DMS53 treated with DMSO at 0.1 percent for 48 hours (cell line): ENCODE measurements at regions not wholly inside any gene's neighbourhood (a gene's known extent, or its start where the extent isn't known, plus 50 kb on each side); places are given as distances from the start of the nearest gene placed in this dataset.

Experiments used
- DNase-seq: peaks from one replicate; lab custom pipeline; 2025; ENCODE audit not compliant: unreplicated experiment; lab: John Stamatoyannopoulos, UW

DNA sequence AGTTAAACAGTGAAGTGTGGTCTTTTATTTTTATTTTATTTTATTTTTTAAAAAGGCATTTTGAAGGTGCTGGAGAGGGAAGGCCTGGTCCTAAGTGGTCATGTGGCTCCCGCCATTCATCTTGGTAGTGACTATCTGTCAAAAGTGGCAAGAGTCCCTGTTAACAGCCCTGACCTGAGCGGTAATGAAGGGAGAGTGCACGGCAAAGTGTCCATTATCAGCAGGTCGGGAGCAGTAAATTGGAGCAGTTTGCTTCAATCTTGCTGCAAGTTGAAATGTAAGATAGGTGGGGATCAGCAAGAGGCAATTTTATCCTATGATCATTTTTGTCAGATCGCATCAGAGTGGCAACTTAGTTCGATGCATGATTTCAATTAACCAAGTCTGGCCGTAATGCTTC, 227.4 kb upstream of the SP4 start:
- no peak for DNase-seq

DNA sequence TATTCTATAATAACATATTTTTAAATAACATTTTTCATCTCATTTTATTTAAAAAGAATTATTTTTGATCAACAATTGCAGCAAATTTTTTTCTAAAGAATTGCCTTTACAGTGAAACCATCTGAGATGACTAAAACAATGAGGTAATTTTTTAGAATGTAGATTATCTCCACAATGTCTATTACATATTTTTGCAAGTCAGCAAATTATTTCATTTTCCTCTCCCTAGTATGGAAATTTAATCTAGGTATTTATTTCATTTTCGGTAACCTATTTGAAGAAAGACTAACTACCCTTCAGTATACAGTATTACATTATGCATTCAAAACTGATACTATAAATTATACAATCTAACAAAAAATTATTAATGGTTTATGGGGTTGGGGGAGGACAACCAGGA, 213.2 kb upstream of the SP4 start:
- DNase-seq = no peak

DNA sequence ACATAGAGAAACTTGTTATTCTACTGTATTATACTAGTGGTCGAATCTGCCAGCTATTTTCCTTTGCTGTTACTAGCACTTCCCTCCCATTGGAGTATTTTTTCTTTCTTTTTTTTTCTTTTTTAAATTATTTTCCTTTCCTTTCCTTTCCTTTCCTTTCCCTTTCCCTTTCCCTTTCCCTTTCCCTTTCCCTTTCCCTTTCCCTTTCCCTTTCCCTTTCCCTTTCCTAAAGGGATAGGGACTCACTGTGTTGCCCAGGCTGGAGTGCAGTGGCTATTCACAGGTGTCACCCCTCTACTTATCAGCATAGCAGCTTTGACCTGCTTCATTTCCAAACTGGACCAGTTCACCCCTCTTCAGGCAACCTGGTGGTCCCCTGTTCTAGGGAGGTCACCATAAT, 212.6 kb upstream of the SP4 start:
- no peak for DNase-seq

DNA sequence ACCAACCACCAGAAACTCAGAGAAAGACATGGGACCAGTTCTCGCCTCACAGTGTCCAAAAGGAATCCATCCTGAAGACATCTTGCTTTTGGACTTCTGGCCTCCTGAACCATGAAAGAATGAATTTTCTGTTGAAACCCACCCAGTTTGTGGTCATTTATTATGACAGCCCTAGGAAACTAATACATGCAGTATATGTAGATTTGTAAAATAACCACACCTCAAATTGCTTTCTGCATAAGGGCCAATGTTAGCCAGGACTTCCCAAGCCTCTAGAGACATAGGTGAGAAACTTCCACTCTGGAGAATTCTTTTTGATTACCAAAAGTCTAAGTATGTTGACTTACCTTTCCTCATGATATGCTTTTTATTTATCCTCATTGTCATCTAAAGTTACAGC, 210.5 kb upstream of the SP4 start:
- no peak for DNase-seq

DNA sequence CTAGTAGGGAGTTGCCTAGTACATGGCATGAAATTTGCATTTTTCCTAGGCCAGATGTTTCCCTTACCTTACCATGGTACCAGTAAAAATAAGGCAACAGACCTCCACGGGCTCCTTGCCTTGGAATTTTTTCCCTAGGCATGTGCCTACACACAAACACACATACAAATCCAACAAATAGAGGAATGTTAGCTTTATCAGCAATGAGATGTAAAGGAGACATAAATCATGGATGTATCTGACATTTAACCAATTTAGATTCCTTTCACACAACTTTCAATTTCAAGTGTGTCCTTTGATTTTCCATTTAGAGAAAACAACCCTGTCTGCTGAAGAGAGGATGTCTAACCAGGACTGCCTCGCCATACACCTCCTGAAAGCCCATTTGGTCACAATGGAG, 209.7 kb upstream of the SP4 start:
- DNase-seq = no peak

DNA sequence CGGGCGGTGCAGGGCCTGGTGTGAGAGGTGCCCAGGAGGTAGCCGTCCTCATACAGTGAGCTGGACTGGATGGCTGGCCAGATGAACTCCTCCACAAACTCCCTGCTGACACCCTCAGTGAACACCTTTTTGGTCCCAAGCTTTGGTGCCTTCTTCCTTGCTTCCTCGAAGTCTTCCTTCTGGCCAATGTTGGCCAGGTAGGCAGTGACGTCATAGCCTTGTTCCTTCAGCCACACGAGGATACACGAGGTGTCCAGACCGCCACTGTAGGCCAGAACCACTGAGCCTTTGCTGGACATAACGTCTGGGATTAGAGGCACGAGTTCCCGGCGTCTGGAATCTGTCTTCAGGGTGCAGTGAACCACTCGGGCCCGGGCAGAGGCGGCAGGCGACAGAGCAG, 206.8 kb upstream of the SP4 start:
- DNase-seq = no peak

DNA sequence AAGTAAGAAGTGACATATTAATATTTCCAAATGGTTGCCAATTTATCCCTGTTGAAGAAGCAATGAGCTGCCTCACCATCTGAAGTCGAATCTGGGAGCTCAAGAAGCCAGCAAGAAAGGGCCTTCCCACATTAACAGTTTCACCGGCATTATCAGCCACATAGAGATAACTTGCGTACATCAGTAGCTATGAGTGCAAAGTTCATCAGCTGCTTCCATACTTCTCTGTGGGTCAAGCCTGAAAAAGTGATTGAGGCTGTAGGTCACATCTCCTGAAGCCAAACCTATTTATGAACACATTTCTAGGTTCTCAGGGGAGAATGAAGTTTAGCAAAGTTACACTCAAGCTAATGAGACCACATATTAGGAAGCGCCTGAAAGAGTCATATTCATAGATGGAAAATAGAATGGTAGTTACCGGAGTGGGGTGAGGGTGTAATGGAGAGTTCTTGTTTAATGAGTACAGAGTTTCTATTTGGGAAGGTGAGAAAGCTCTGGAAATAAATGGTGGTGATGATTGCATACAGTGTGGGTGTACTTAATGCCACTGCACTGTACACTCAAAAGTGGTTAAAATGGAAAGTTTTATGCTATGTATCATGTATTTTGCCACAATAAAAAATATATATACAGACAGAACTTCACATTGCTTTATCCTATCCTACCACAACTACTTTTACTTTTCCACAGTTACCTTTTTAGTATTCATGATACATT, 189.3 kb upstream of the SP4 start:
- DNase-seq = no peak

DNA sequence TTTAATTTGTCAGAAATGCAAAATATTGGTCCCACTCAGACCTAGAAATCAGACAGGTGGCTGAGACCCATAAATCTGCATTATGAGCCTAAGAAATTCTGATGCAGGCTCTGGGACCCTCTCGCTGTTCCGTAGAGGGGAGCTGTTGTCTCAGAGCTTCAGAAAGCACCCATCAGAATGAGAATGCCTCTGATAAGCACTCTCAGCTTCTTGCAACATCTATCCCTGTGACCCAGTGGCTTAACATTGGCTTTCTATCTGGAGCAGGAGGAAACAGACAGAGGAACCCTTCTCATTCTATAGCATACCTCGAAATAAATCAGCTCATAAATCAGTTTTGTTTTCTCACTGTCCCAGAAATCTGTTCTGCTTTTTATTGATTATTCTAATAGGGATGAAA, 184.6 kb upstream of the SP4 start:
- DNase-seq = no peak

DNA sequence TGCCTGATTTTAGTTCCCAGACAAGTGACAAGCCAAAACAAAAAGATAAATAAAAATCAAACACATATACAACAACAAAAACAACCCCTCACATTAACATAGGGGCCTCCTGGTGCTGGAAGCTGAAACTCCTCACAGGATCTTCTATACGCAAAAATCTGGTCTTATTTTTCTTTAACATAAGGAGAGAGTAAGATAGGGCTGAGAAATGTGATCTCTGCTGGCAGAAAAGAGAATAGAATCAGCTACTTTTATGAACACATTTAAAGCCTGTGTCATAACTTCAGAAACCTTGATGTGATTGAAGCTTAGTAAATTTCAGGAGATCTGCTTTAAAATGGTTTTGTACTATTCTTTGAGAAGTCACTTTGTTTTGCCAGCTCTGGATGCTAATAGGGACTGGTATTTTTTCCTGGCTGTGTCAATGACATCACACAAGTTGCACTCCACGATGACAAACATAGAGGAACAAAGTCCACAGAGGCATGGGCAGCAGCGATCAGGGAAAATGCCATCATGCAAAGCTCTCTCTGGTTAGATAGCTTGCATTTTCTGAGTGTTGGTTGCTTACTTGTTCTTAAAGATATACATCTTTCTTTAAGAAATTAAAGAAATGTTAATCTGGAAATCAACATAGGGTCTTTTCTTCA, 176.6 kb upstream of the SP4 start:
- DNase-seq = peak; percentile 96

DNA sequence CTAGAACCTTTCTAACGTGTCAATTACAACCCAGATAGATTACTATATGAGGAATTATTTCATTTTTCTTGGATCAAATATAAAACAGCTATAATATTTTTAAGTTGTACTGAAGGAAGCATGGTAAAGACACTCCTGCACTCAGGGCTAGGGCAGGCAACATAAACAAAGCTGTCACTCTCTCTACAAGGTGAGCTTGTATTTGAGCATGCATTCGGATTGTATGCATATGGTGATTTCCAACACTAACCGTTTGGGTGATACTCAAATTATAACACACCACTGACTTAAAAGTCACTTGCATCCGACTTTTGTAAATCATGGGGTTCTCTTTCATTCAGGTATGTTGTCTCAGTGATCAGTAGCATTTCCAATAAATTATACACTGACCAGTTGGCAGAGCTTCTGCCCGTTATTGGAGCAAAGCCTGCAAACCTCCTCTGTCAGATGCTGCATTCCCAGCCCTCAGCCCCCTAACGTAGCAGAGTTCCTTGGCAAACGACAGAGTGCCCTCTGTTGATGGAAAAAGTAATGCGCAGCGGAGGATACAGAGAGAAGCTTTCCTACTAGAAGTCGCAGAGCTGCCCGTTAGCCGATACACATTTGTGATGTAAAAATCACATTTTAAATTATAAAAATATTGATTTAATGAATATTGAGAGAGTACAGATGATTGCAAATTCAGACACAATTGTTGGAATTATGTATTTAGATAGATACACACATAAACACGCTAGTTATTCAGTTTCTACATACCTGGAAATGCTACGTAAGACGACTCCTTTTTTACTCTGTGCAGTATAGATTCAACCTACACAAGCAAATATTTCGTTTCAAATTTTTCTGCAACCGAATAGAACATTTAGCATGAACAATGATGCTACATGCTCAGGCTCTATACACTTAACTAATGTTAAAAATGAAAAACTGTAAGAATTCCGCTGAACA, 173.9 kb upstream of the SP4 start:
- DNase-seq = peak; percentile 96

DNA sequence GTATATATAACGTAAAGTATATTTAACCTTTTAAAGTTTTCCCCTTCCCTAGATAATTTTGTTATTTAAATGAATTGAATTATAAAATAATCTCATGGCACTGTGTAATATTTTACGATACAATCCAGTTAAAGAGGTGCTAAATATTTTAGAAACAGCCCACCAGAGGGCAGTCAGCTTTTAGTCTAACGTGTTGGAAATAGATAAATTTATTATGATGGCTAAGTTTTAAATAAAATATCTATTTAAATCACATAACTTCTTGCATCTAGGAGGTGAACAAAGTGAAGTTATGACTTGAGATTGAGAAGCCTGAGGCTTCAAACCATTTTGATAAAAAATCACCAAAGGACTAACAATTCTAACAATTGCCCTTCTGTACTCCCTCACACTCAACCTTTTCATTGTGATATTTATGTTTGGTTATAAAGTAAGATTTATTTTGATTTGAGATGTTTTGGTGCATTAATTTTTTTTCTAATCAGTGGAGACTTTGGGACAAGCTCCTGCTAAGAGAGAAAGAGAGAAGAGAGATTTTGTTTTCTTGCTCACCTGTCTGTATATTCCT, 171.5 kb upstream of the SP4 start:
- DNase-seq = peak; percentile 82

DNA sequence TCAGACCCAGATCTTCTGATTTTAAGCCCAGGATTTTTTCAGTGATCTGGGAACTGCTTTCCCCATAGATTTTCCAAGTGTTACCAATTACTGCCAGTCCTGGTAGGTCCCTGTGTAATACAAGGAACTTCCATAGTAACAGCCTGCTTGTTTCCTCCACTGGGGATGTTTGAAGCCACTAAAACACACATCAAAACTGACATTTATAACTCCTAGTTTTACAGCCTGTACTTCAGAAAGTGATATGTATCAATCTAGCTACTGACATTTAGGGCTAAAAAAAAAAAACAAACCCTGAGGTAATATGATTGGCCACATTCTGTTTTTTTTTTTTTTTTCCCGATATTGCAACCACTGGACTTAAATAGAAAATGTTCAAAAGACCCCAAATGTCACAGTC, 166.9 kb upstream of the SP4 start:
- no peak for DNase-seq

DNA sequence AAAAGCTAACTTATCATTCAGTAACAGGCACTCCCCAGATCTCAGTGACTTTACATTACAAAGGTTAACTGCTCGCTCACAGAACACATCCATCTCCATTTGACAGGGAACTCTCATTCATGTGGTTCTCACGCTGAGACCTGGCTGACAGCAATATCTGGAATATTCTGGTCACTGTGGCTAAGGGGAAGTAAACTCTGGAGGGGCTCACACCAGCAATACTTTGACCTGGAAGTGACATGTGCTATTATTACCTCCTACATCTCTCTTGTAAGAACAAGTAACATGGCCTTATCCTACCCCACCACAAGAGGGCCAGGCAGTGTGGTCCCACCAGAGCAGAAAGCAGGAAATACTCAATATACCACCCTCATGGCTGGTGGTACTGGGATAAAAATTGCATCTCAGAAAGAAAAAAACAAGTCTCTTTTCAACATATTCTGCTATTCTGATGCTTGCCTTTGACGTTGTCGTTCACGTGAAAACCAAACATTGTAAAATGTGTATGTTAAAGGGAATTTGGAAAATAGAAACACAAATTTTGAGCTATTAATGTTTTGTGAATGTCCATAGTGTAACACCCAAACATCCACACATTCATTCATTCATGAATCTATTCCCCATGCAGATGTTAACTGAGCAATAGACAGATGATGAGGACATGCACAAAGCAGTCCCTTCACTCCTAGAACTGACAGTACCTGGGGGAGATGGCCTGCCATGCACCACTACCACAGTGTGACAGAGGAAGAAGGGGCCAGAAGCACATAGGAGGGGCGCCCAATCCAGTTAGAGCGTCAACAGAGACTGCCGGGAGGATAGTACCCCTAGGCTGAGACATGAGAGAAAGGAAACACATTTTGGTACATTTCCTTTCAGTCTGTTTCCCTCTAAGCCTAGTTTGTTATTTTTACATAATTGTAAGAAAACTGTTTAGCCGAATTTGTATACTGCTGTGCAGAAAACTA, 166.0 kb upstream of the SP4 start:
- peak; percentile 33 for DNase-seq

DNA sequence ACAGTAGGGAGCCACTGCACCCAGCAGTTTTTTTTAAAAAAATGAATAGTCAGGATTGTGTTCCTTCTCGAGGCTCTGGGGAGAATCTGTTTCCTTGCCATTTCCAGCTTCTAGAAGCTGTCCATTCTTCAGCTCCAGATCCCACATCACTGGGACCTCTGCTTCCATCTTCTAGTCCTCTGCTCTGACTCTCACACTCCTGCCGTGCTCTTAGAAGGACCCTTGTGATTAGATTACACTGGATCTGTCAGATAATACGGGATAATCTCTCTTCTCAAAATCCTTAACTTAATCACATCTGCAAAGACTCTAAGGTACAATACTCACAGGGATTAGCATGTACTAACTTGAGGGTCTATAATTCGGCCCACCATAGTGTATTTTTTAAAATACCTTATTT, 158.9 kb upstream of the SP4 start:
- DNase-seq = no peak

DNA sequence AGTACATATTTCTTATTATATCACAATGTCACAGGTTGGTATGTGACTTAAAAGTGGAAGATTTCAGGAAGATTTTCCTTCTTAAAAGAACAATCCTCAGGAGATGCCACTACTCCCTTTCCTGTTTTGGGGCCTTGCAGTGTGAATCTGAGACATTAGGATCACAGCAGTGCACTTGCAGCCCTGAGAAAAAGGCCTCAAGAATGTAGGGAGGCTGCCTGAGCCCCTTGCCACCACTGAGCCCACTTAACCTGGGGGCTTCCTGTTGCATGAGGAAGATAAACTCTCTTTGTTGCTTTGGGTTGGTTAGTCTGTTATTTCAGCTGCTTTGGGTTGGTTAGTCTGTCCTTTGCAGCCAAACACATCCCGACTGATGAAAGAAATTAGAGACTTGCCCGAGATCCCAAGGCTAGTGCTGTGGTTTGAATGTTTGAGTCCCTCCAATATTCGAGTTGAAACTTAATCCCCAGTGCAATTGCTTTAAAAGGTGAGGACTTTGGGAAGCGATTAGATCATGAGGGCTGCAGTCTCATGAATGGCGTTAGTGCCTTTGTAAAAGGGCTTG, 151.3 kb upstream of the SP4 start:
- DNase-seq = no peak

DNA sequence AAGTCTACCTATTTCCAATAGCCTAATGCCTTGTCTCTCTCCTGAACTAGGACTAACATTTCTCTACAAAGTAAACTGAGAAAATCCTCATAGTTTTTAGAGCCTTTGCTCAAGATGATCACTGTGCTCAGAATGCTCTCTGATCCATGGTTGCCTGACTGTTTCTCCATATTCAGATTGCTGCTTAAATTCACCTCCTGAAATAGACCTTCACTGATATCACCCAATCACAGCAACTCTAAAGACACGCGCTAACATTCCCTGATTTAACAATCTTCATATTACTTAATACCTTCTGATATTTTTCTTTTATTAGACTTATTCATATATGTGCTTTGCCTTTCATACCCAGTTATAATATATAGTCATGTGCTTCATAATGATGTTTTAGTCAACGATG, 148.9 kb upstream of the SP4 start:
- no peak for DNase-seq

DNA sequence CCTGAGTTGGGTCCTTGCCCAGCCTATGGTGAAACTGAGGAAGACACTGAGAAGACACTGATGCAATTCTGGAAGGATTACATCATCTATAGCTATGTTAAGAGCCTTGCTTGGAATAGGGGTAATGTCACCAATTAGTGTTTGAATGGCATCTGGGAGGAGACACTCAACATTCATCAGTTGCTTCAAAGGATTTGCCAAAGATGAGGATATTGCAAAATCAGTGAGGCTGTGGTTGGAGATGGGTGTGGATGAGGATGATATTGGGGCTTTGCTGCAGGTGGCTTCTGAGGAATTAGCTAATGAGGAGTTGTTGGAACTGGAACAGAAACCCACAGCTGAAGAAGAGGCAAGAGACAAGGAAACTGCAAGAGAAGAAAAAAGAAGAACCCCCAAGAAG, 146.7 kb upstream of the SP4 start:
- no peak for DNase-seq

DNA sequence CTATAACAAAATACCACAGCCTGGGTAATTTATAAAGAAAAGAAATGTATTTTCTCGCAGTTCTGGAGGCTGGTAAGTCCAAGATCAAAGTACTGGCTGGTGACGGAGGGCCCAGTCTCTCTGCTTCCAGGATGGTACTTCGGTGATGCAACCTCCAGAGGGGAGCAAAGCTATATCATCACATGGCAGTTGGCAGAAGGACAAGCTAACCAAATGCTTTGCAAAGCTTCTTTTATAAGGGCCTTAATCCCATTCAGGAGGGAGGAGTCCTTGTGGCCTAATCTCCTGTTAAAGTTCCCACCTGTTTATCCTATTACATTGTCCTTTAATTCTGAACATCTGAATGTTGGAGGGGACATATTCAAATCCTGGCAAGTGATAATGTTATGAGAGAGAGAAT, 134.1 kb upstream of the SP4 start:
- DNase-seq = no peak

DNA sequence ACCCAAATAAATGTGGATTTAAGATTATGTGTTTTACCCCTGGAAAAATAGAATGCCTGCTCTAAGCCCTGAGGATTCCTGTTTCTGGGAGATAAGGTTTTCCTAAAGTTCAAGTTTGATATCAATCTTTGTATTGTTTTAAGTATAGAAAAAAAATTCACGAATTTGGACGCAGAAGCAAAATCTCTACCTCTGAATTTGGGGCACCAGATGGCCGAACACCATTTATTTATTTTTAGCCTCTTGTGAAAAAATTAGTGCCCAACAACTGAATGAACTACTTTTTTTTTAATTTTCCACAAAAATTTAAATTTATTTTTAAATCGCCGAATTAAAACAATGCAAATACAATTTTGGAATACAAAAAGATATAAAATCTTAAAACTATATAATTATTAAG, 128.1 kb upstream of the SP4 start:
- no peak for DNase-seq

DNA sequence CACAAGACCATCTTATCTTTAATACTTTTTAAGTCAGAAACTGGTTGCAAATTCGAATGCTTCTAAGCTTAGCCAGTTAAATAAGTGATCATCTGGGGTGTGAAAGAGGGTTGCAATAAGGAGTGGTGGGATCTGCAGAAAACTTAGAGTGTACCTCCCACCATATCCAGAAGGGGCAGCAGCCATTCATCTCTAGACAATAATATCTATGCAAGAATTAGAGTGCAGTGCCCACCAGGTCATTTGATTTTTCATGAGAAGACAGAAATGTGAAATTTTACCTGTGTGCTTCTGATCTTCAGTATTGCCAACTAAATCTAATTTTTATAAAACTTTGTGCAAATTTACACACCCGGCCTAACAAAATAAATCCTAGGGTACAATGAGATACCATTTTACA, 127.2 kb upstream of the SP4 start:
- peak; percentile 22 for DNase-seq
